Activated B cell treated with CpG ODN at 0.5 μM for 24 hours (primary cell): ENCODE measurements at regions not wholly inside any gene's neighbourhood (a gene's known extent, or its start where the extent isn't known, plus 50 kb on each side); places are given as distances from the start of the nearest gene placed in this dataset.

Experiments used
- ATAC-seq: fragments of 200-7000 bp; cut with Tn5 transposase; one replicate; pipeline ENCODE4 v1.10.0; 2021; ENCODE audit warnings: low read depth, mild to moderate bottlenecking, moderate library complexity
- CTCF ChIA-PET: fragments of 350-600 bp; sonication (Branson Sonifier 250); formaldehyde crosslinking; loops from one replicate; lab custom pipeline; 2021; ENCODE audit warnings: antibody characterized with exemption; lab: Charles Lee
- POLR2A ChIA-PET: fragments of 350-600 bp; sonication (Branson Sonifier 250); formaldehyde crosslinking; loops from one replicate; lab custom pipeline; 2021; ENCODE audit warnings: antibody characterized with exemption; lab: Charles Lee
- DNase-seq: peaks from one replicate; pipeline ENCODE4 v3.0.0; 2022
- H3K27ac Mint-ChIP-seq: one replicate; pipeline ENCODE4 v1.8.0; 2020; ENCODE audit warnings: mixed read lengths
- H3K27me3 Mint-ChIP-seq: one replicate; pipeline ENCODE4 v1.8.0; 2021; ENCODE audit warnings: mixed read lengths
- H3K36me3 Mint-ChIP-seq: one replicate; pipeline ENCODE4 v1.8.0; 2021; ENCODE audit warnings: low read depth, mixed read lengths
- H3K4me1 Mint-ChIP-seq: one replicate; pipeline ENCODE4 v1.8.0; 2021; ENCODE audit warnings: mixed read lengths
- H3K4me3 Mint-ChIP-seq: one replicate; pipeline ENCODE4 v1.8.0; 2020; ENCODE audit warnings: mild to moderate bottlenecking, mixed read lengths
- H3K9me3 Mint-ChIP-seq: one replicate; pipeline ENCODE4 v1.8.0; 2020; ENCODE audit warnings: mixed read lengths
- CTCF ChIP-seq: fragments of 200-600 bp; IDR thresholded peaks from one replicate; pipeline ENCODE4 v1.8.0; 2022; ENCODE audit warnings: antibody characterized with exemption, mild to moderate bottlenecking
- intact Hi-C: fragments of 100-400 bp; cut with micrococcal nuclease; formaldehyde crosslinking; loops from one replicate; pipeline ENCODE4 v1.15.1; 2024

GRCh38 chr21:31599563-31599962, 59.9 kb upstream of the SOD1 start:
- no peak for TF ChIP-seq CTCF
- Mint-ChIP-seq H3K4me3 (no peak overlapping the region), H3K4me1 (peaks cover 2% of the 10 kb centered on the region), H3K27ac (no peak overlapping the region), H3K27me3 (peaks cover 2% of the 10 kb centered on the region), H3K36me3 (no peaks in the 10 kb centered on the region), H3K9me3 (no peaks in the 10 kb centered on the region)
- CTCF ChIA-PET, result no interaction called here
- POLR2A ChIA-PET, result no interaction called here
- ATAC-seq (no peak), DNase-seq (no peak)
- intact Hi-C loops, result no loop called here

- Mint-ChIP-seq H3K4me1 (no peaks in the 10 kb centered on the region), H3K4me3 (no peak overlapping the region), H3K9me3 (no peaks in the 10 kb centered on the region), H3K27me3 (no peaks in the 10 kb centered on the region), H3K36me3 (no peaks in the 10 kb centered on the region), H3K27ac (no peak overlapping the region)
- ChIA-PET CTCF (no interaction called here), POLR2A (no interaction called here)
- DNase-seq (no peak), ATAC-seq (no peak)
- intact Hi-C loops, result no loop called here
- TF ChIP-seq CTCF, result no peak
Observed at GRCh38 chr21:31599013-31599412, 60.5 kb upstream of the SOD1 start.

- CTCF ChIA-PET, result interaction anchor here (0.6 kb wide), 1 partner anchor 17 kb away, joined by 5 read pairs; no protein-coding TSS in a partner anchor
- Mint-ChIP-seq H3K4me3 (no peak overlapping the region), H3K27ac (no peak overlapping the region), H3K4me1 (no peaks in the 10 kb centered on the region), H3K9me3 (no peaks in the 10 kb centered on the region), H3K36me3 (no peaks in the 10 kb centered on the region), H3K27me3 (no peaks in the 10 kb centered on the region)
- POLR2A ChIA-PET, result no interaction called here
- ATAC-seq (no peak), DNase-seq (no peak)
- TF ChIP-seq CTCF, result no peak
- intact Hi-C loops, result no loop called here
Observed at GRCh38 chr21:31597683-31598082, 61.8 kb upstream of the SOD1 start.

- H3K36me3 Mint-ChIP-seq, result no peaks in the 10 kb centered on the region
- peaks cover 2% of the 10 kb centered on the region for H3K27me3 Mint-ChIP-seq
- no peaks in the 10 kb centered on the region for H3K9me3 Mint-ChIP-seq
- H3K4me1 Mint-ChIP-seq, result no peaks in the 10 kb centered on the region
- ATAC-seq (no peak), DNase-seq (no peak)
- ChIA-PET CTCF (no interaction called here), POLR2A (no interaction called here)
- no peak for TF ChIP-seq CTCF
- H3K4me3 Mint-ChIP-seq, result no peak overlapping the region
- intact Hi-C loops, result no loop called here
- no peak overlapping the region for H3K27ac Mint-ChIP-seq
Observed at GRCh38 chr21:31596055-31596454, 63.4 kb upstream of the SOD1 start.

GRCh38 chr21:31594726-31595125, 64.8 kb upstream of the SOD1 start:
- no peaks in the 10 kb centered on the region for H3K9me3 Mint-ChIP-seq
- no peak for TF ChIP-seq CTCF
- ChIA-PET CTCF (interaction anchor here (1.1 kb wide), 1 partner anchor 14 kb away, joined by 3 read pairs; no protein-coding TSS in a partner anchor), POLR2A (no interaction called here)
- H3K4me3 Mint-ChIP-seq, result no peak overlapping the region
- DNase-seq (no peak), ATAC-seq (no peak)
- no peaks in the 10 kb centered on the region for H3K36me3 Mint-ChIP-seq
- H3K27me3 Mint-ChIP-seq, result peaks cover 2% of the 10 kb centered on the region
- intact Hi-C loops, result no loop called here
- no peaks in the 10 kb centered on the region for H3K4me1 Mint-ChIP-seq
- no peak overlapping the region for H3K27ac Mint-ChIP-seq
